IMR-90 (cell line): ENCODE measurements at regions not wholly inside any gene's neighbourhood (a gene's known extent, or its start where the extent isn't known, plus 50 kb on each side); places are given as distances from the start of the nearest gene placed in this dataset.

Experiments used
- ATAC-seq: fragments of 200-7000 bp; cut with Tn5 transposase; 2 replicates; pipeline ENCODE4 v1.9.1; 2020; ENCODE audit warnings: low read depth, mild to moderate bottlenecking, moderate library complexity
- BruUV-seq: library from RNA; stranded (reverse); fragments of 400-500 nt; replicated peaks from 2 replicates; lab custom pipeline; 2021; lab: Mats Ljungman, UMichigan
- CTCF ChIA-PET: fragments of 300-600 bp; formaldehyde crosslinking; extraction: SDS; loops from one replicate; lab custom pipeline; 2021; ENCODE audit warnings: antibody characterized with exemption; lab: Yijun Ruan, JAX
- POLR2A ChIA-PET: fragments of 300-600 bp; sonication (Branson Sonifier 250); formaldehyde crosslinking; loops from one replicate; lab custom pipeline; 2022; ENCODE audit warnings: antibody characterized with exemption; ENCODE audit not compliant: unreplicated experiment; lab: Charles Lee
- DNase-seq: peaks from one replicate; pipeline ENCODE4 v3.0.0; 2013
- H2AFZ ChIP-seq: replicated peaks from 2 replicates; pipeline ENCODE3; 2013; ENCODE audit warnings: low read length, mild to moderate bottlenecking; ENCODE audit not compliant: poor library complexity
- H2AK5ac ChIP-seq: 2 replicates; pipeline ENCODE4 v1.6.1; 2013; ENCODE audit warnings: low read depth, low read length, inconsistent platforms
- H2AK9ac ChIP-seq: replicated peaks from 2 replicates; pipeline ENCODE3; 2013; ENCODE audit warnings: mild to moderate bottlenecking, low read depth, low read length, moderate library complexity; ENCODE audit not compliant: poor library complexity
- H2BK120ac ChIP-seq: 2 replicates; pipeline ENCODE4 v1.6.1; 2013; ENCODE audit warnings: low read depth, low read length, inconsistent platforms
- H2BK15ac ChIP-seq: 3 replicates; pipeline ENCODE4 v1.6.1; 2013; ENCODE audit warnings: low read depth, low read length, inconsistent platforms
- H2BK20ac ChIP-seq: 2 replicates; pipeline ENCODE4 v1.6.1; 2013; ENCODE audit warnings: low read depth, mild to moderate bottlenecking, inconsistent platforms, low read length, moderate library complexity
- H2BK5ac ChIP-seq: 2 replicates; pipeline ENCODE4 v1.6.1; 2013; ENCODE audit warnings: mild to moderate bottlenecking, low read depth, low read length, inconsistent platforms; ENCODE audit not compliant: poor library complexity, severe bottlenecking
- H3K14ac ChIP-seq: replicated peaks from 2 replicates; pipeline ENCODE4 v1.6.1; 2013; ENCODE audit warnings: low read depth, low read length, inconsistent platforms
- H3K18ac ChIP-seq: 2 replicates; pipeline ENCODE4 v1.6.1; 2013; ENCODE audit warnings: low read depth, low read length, control low read depth
- H3K23ac ChIP-seq: 2 replicates; pipeline ENCODE4 v1.6.1; 2013; ENCODE audit warnings: low read depth, low read length, inconsistent platforms
- H3K27ac ChIP-seq: 2 replicates; pipeline ENCODE4 v1.5.1; 2013; ENCODE audit warnings: mild to moderate bottlenecking, control low read depth, low read length; ENCODE audit not compliant: insufficient read depth
- H3K27me3 ChIP-seq: 2 replicates; pipeline ENCODE4 v1.6.1; 2013; ENCODE audit warnings: low read length; ENCODE audit not compliant: control insufficient read depth, insufficient read depth
- H3K36me3 ChIP-seq: 2 replicates; pipeline ENCODE4 v1.6.1; 2013; ENCODE audit warnings: low read length, mixed read lengths; ENCODE audit not compliant: control insufficient read depth, insufficient read depth
- H3K4ac ChIP-seq: 2 replicates; pipeline ENCODE4 v1.6.1; 2013; ENCODE audit warnings: low read depth, low read length, inconsistent platforms
- H3K4me1 ChIP-seq: 2 replicates; pipeline ENCODE4 v1.6.1; 2013; ENCODE audit warnings: low read length, mixed read lengths; ENCODE audit not compliant: control insufficient read depth, insufficient read depth
- H3K4me2 ChIP-seq: 2 replicates; pipeline ENCODE4 v1.6.1; 2013; ENCODE audit warnings: low read depth, mild to moderate bottlenecking, control low read depth, low read length, moderate library complexity
- H3K4me3 ChIP-seq: 2 replicates; pipeline ENCODE4 v1.5.1; 2013; ENCODE audit warnings: low read depth, mild to moderate bottlenecking, control low read depth, low read length, moderate library complexity; ENCODE audit not compliant: insufficient read depth
- H3K56ac ChIP-seq: 2 replicates; pipeline ENCODE4 v1.6.1; 2013; ENCODE audit warnings: low read length, inconsistent platforms; ENCODE audit not compliant: insufficient read depth; ENCODE audit errors: extremely low read depth
- H3K79me1 ChIP-seq, 2 experiments: 2 replicates each; pipeline ENCODE4 v1.6.1; 2013; ENCODE audit warnings: low read length in 2 of 2, inconsistent platforms in 1 of 2, low read depth in 1 of 2
- H3K9ac ChIP-seq: 2 replicates; pipeline ENCODE4 v1.6.1; 2013; ENCODE audit warnings: low read depth, low read length, control low read depth
- H3K9me1 ChIP-seq: 2 replicates; pipeline ENCODE4 v1.6.1; 2013; ENCODE audit warnings: low read length, inconsistent platforms; ENCODE audit not compliant: insufficient read depth
- H3K9me3 ChIP-seq: 2 replicates; pipeline ENCODE4 v1.6.1; 2013; ENCODE audit warnings: low read length; ENCODE audit not compliant: control insufficient read depth, insufficient read depth
- H4K20me1 ChIP-seq: 2 replicates; pipeline ENCODE4 v1.6.1; 2013; ENCODE audit warnings: low read length, inconsistent platforms; ENCODE audit not compliant: insufficient read depth
- H4K5ac ChIP-seq: 2 replicates; pipeline ENCODE4 v1.6.1; 2013; ENCODE audit warnings: mild to moderate bottlenecking, low read depth, low read length, control low read depth
- H4K8ac ChIP-seq, 2 experiments: 2 replicates each; pipeline ENCODE4 v1.6.1; 2013; ENCODE audit warnings: low read depth in 2 of 2, low read length in 2 of 2, control low read depth in 1 of 2, inconsistent platforms in 1 of 2
- H4K91ac ChIP-seq: 2 replicates; pipeline ENCODE4 v1.6.1; 2013; ENCODE audit warnings: low read depth, low read length, inconsistent platforms; ENCODE audit not compliant: insufficient read depth
- BHLHE40 ChIP-seq: fragments of 150-350 bp; IDR thresholded peaks from 2 replicates; pipeline ENCODE4 v1.6.1; 2016; ENCODE audit warnings: mild to moderate bottlenecking, low read depth, low read length
- CEBPB ChIP-seq: IDR thresholded peaks from 2 replicates; pipeline ENCODE4 v1.6.1; 2012; ENCODE audit warnings: low read depth, low read length, improper control_type of control experiment
- CHD1 ChIP-seq: IDR thresholded peaks from 2 replicates; pipeline ENCODE4 v1.6.1; 2012; ENCODE audit warnings: low read depth, low read length, improper control_type of control experiment
- FOS ChIP-seq: fragments of 150-350 bp; IDR thresholded peaks from 2 replicates; pipeline ENCODE4 v1.6.1; 2016; ENCODE audit warnings: low read depth, low read length
- MAFK ChIP-seq: IDR thresholded peaks from 2 replicates; pipeline ENCODE4 v1.6.1; 2012; ENCODE audit warnings: low read depth, low read length, improper control_type of control experiment
- MAZ ChIP-seq: IDR thresholded peaks from 2 replicates; pipeline ENCODE4 v1.6.1; 2012; ENCODE audit warnings: low read depth, mild to moderate bottlenecking, low read length, improper control_type of control experiment, moderate library complexity, borderline replicate concordance
- MXI1 ChIP-seq: IDR thresholded peaks from 2 replicates; pipeline ENCODE4 v1.6.1; 2012; ENCODE audit warnings: low read depth, mild to moderate bottlenecking, low read length, moderate library complexity, borderline replicate concordance
- NFE2L2 ChIP-seq: fragments of 150-350 bp; IDR thresholded peaks from 2 replicates; pipeline ENCODE4 v1.6.1; 2016; ENCODE audit warnings: low read depth, mild to moderate bottlenecking, low read length
- RCOR1 ChIP-seq: IDR thresholded peaks from 2 replicates; pipeline ENCODE4 v1.6.1; 2012; ENCODE audit warnings: mild to moderate bottlenecking, low read length, improper control_type of control experiment; ENCODE audit not compliant: insufficient replicate concordance
- whole genome bisulfite sequencing, 2 experiments: methylation state at CpG; one replicate each; pipeline versions ENCODE4 v1.1.5 to v1.1.7; 2013; ENCODE audit warnings: missing lambda C conversion rate in 2 of 2; ENCODE audit not compliant: insufficient read length in 1 of 2; ENCODE audit errors: extremely low coverage in 2 of 2; 5-methylcytosine and 5-hydroxymethylcytosine counted together
- dilution Hi-C: fragments of 300-500 bp; cut with HindIII; formaldehyde crosslinking; loops from one replicate; pipeline ENCODE4 v1.14.3; 2018; ENCODE audit warnings: low sequenced_read_pairs; ENCODE audit not compliant: unreplicated experiment
- in situ Hi-C: fragments of 300-500 bp; cut with MboI; formaldehyde crosslinking; loops from 3 replicates; pipeline ENCODE4 v1.14.3; 2019; ENCODE audit warnings: low sequenced_read_pairs, inconsistent platforms, mixed read lengths
- intact Hi-C: fragments of 100-400 bp; cut with micrococcal nuclease; formaldehyde crosslinking; loops from 2 replicates; pipeline ENCODE4 v1.10.0; 2022
- TF ChIP-seq, protein P1 (sequence below): conservative IDR thresholded peaks from 2 replicates; pipeline ENCODE4 v1.5.1; 2012; ENCODE audit warnings: mild to moderate bottlenecking, low read depth, low read length, improper control_type of control experiment
- TF ChIP-seq, protein P2 (sequence below): fragments of 150-350 bp; IDR thresholded peaks from 2 replicates; pipeline ENCODE4 v1.6.1; 2017; ENCODE audit warnings: mild to moderate bottlenecking, antibody characterized with exemption, low read length, low read depth
- TF ChIP-seq, protein P3 (sequence below): fragments of 150-350 bp; IDR thresholded peaks from 2 replicates; pipeline ENCODE4 v1.6.1; 2016; ENCODE audit warnings: low read depth, mild to moderate bottlenecking, low read length, moderate library complexity, borderline replicate concordance

DNA sequence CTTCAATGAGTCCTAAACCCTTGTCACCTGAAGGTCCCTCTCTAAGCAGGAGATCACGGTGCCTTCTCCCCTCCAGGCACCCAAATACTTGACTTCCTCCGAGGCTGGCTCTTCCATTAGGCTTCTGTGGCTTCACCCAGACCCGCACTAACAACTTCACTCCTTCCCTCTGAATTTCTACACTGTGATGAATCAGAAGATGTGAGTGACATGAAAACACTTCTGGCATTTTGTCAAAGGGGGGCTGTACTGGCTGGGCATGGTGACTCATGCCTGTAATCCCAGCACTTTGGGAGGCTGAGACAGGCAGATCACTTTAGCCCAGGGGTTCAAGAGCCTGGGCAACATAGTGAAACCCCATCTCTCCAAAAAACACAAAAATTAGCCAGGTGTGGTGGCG is 72.6 kb upstream of the CNEP1R1 start:
- Histone ChIP-seq H2AFZ (no peak overlapping the region), H2BK5ac (no peak overlapping the region), H2AK9ac (no peak overlapping the region), H3K14ac (no peak overlapping the region), H4K20me1 (no peaks in the 10 kb centered on the region), H3K36me3 (no peaks in the 10 kb centered on the region), H3K4me2 (no peak overlapping the region), H3K27me3 (no peaks in the 10 kb centered on the region; the same call in 1 of the 2 replicates), H3K9me3 (no peaks in the 10 kb centered on the region), H4K8ac (no peak overlapping the region), H4K91ac (no peak overlapping the region), H4K5ac (no peak overlapping the region), H3K79me1 (no peaks in the 10 kb centered on the region), H3K23ac (no peak overlapping the region), H2AK5ac (no peak overlapping the region), H2BK120ac (no peak overlapping the region), H3K9me1 (no peaks in the 10 kb centered on the region), H3K18ac (no peak overlapping the region), H2BK15ac (no peak overlapping the region), H3K4me1 (no peaks in the 10 kb centered on the region), H3K4ac (no peak overlapping the region), H3K4me3 (no peak overlapping the region), H3K9ac (no peak overlapping the region), H2BK20ac (no peak overlapping the region), H3K56ac (no peak overlapping the region), H3K27ac (no peak overlapping the region)
- in situ Hi-C loops: no loop called here
- DNase-seq (no peak), ATAC-seq (no peak)
- intact Hi-C loops: no loop called here
- BruUV-seq: no TSS peak
- TF ChIP-seq, protein P1, sequence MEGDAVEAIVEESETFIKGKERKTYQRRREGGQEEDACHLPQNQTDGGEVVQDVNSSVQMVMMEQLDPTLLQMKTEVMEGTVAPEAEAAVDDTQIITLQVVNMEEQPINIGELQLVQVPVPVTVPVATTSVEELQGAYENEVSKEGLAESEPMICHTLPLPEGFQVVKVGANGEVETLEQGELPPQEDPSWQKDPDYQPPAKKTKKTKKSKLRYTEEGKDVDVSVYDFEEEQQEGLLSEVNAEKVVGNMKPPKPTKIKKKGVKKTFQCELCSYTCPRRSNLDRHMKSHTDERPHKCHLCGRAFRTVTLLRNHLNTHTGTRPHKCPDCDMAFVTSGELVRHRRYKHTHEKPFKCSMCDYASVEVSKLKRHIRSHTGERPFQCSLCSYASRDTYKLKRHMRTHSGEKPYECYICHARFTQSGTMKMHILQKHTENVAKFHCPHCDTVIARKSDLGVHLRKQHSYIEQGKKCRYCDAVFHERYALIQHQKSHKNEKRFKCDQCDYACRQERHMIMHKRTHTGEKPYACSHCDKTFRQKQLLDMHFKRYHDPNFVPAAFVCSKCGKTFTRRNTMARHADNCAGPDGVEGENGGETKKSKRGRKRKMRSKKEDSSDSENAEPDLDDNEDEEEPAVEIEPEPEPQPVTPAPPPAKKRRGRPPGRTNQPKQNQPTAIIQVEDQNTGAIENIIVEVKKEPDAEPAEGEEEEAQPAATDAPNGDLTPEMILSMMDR: no peak
- TF ChIP-seq CEBPB (no peak), BHLHE40 (no peak), MAFK (no peak), MXI1 (no peak), FOS (no peak), MAZ (no peak), CHD1 (no peak), NFE2L2 (no peak), RCOR1 (no peak)
- TF ChIP-seq, protein P2, sequence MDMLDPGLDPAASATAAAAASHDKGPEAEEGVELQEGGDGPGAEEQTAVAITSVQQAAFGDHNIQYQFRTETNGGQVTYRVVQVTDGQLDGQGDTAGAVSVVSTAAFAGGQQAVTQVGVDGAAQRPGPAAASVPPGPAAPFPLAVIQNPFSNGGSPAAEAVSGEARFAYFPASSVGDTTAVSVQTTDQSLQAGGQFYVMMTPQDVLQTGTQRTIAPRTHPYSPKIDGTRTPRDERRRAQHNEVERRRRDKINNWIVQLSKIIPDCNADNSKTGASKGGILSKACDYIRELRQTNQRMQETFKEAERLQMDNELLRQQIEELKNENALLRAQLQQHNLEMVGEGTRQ: no peak
- TF ChIP-seq, protein P3, sequence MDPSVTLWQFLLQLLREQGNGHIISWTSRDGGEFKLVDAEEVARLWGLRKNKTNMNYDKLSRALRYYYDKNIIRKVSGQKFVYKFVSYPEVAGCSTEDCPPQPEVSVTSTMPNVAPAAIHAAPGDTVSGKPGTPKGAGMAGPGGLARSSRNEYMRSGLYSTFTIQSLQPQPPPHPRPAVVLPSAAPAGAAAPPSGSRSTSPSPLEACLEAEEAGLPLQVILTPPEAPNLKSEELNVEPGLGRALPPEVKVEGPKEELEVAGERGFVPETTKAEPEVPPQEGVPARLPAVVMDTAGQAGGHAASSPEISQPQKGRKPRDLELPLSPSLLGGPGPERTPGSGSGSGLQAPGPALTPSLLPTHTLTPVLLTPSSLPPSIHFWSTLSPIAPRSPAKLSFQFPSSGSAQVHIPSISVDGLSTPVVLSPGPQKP: no peak
- no CpG with 5 or more reads among the region's 4 CpGs for WGBS, 2 experiments
- CTCF ChIA-PET: no interaction called here
- dilution Hi-C loops: no loop called here
- POLR2A ChIA-PET: no interaction called here
